OCI-LY7 (cell line): ENCODE measurements at regions not wholly inside any gene's neighbourhood (a gene's known extent, or its start where the extent isn't known, plus 50 kb on each side); places are given as distances from the start of the nearest gene placed in this dataset.

Experiments used
- BruUV-seq: library from RNA; stranded (reverse); fragments of 400-500 nt; replicated peaks from 2 replicates; lab custom pipeline; 2021; lab: Mats Ljungman, UMichigan
- CTCF ChIA-PET: fragments of 300-600 bp; sonication (Branson Sonifier 250); formaldehyde crosslinking; loops from one replicate; lab custom pipeline; 2022; ENCODE audit warnings: antibody characterized with exemption; ENCODE audit not compliant: unreplicated experiment; lab: Charles Lee
- POLR2A ChIA-PET: fragments of 300-600 bp; sonication (Branson Sonifier 250); formaldehyde crosslinking; loops from one replicate; lab custom pipeline; 2022; ENCODE audit warnings: antibody characterized with exemption; lab: Charles Lee
- DNase-seq: peaks from one replicate; pipeline ENCODE4 v3.0.0-alpha.2; 2015; ENCODE audit warnings: low spot score
- H2AFZ ChIP-seq: fragments of 200-600 bp; sonication (generic), shearing (Covaris generic); 2 replicates; pipeline ENCODE4 v1.6.1; 2014; ENCODE audit warnings: mild to moderate bottlenecking, antibody characterized with exemption, low read length, moderate library complexity
- H3K27ac ChIP-seq: fragments of 200-600 bp; sonication (generic); 2 replicates; pipeline ENCODE4 v1.5.1; 2014; ENCODE audit warnings: mixed run types, low read depth, mild to moderate bottlenecking, moderate library complexity, low read length, inconsistent platforms; ENCODE audit not compliant: poor library complexity, severe bottlenecking
- H3K36me3 ChIP-seq: fragments of 200-600 bp; sonication (generic); 2 replicates; pipeline ENCODE4 v1.6.1; 2014; ENCODE audit warnings: mild to moderate bottlenecking, antibody characterized with exemption, low read length, moderate library complexity, mixed read lengths; ENCODE audit not compliant: insufficient read depth
- H3K4me1 ChIP-seq: fragments of 200-600 bp; sonication (generic); 2 replicates; pipeline ENCODE4 v1.5.1; 2014; ENCODE audit warnings: mild to moderate bottlenecking, low read length; ENCODE audit not compliant: insufficient read depth, poor library complexity, severe bottlenecking
- H3K4me2 ChIP-seq: fragments of 200-600 bp; sonication (generic); 2 replicates; pipeline ENCODE4 v1.6.1; 2014; ENCODE audit warnings: mild to moderate bottlenecking, low read length
- H3K4me3 ChIP-seq: fragments of 200-600 bp; sonication (generic); 2 replicates; pipeline ENCODE4 v1.5.1; 2014; ENCODE audit warnings: mild to moderate bottlenecking, low read depth, low read length; ENCODE audit not compliant: poor library complexity, severe bottlenecking
- H3K79me2 ChIP-seq: fragments of 200-600 bp; sonication (generic); 2 replicates; pipeline ENCODE4 v1.6.1; 2016; ENCODE audit warnings: low read depth, mild to moderate bottlenecking, low read length, moderate library complexity, mixed read lengths; ENCODE audit not compliant: insufficient read depth
- H3K9me2 ChIP-seq: fragments of 200-600 bp; sonication (generic); 2 replicates; pipeline ENCODE4 v1.6.1; 2016; ENCODE audit warnings: mild to moderate bottlenecking, low read length, mixed read lengths; ENCODE audit not compliant: insufficient read depth
- H3K9me3 ChIP-seq: fragments of 200-600 bp; sonication (generic); 2 replicates; pipeline ENCODE4 v1.6.1; 2014; ENCODE audit warnings: mild to moderate bottlenecking, mixed run types, low read length, mixed read lengths
- H4K20me1 ChIP-seq: fragments of 200-600 bp; sonication (generic); 2 replicates; pipeline ENCODE4 v1.6.1; 2014; ENCODE audit warnings: mild to moderate bottlenecking, antibody characterized with exemption, low read length, moderate library complexity, mixed read lengths; ENCODE audit not compliant: insufficient read depth
- EZH2phosphoT487 ChIP-seq: fragments of 200-600 bp; sonication (generic); IDR thresholded peaks from 2 replicates; pipeline ENCODE4 v1.6.1; 2018; ENCODE audit warnings: low read depth, borderline replicate concordance, mild to moderate bottlenecking, mixed run types, antibody characterized with exemption, low read length, moderate library complexity, mixed read lengths
- intact Hi-C: fragments of 100-400 bp; cut with micrococcal nuclease; formaldehyde crosslinking; loops from one replicate; pipeline ENCODE4 v1.10.0; 2022; ENCODE audit not compliant: unreplicated experiment
- TF ChIP-seq, protein P1 (sequence below): fragments of 200-600 bp; sonication (generic); conservative IDR thresholded peaks from 2 replicates; pipeline ENCODE4 v1.5.1; 2014; ENCODE audit warnings: mild to moderate bottlenecking, antibody characterized with exemption, low read length, moderate library complexity, mixed read lengths

GRCh38 chr2:144170179-144170578 is 349.7 kb downstream of the ZEB2 start:
- no peak overlapping the region for H2AFZ ChIP-seq
- no peak overlapping the region for H3K4me3 ChIP-seq
- H3K9me3 ChIP-seq = no peaks in the 10 kb centered on the region
- intact Hi-C loops = no loop called here
- H4K20me1 ChIP-seq = no peaks in the 10 kb centered on the region
- CTCF ChIA-PET = no interaction called here
- H3K79me2 ChIP-seq = no peaks in the 10 kb centered on the region
- no peak overlapping the region for H3K4me2 ChIP-seq
- TF ChIP-seq EZH2phosphoT487 = no peak
- TF ChIP-seq, protein P1, sequence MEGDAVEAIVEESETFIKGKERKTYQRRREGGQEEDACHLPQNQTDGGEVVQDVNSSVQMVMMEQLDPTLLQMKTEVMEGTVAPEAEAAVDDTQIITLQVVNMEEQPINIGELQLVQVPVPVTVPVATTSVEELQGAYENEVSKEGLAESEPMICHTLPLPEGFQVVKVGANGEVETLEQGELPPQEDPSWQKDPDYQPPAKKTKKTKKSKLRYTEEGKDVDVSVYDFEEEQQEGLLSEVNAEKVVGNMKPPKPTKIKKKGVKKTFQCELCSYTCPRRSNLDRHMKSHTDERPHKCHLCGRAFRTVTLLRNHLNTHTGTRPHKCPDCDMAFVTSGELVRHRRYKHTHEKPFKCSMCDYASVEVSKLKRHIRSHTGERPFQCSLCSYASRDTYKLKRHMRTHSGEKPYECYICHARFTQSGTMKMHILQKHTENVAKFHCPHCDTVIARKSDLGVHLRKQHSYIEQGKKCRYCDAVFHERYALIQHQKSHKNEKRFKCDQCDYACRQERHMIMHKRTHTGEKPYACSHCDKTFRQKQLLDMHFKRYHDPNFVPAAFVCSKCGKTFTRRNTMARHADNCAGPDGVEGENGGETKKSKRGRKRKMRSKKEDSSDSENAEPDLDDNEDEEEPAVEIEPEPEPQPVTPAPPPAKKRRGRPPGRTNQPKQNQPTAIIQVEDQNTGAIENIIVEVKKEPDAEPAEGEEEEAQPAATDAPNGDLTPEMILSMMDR = no peak
- POLR2A ChIA-PET = no interaction called here
- no peaks in the 10 kb centered on the region for H3K9me2 ChIP-seq
- no TSS peak for BruUV-seq
- no peak overlapping the region for H3K27ac ChIP-seq
- DNase-seq = no peak
- peaks cover 5% of the 10 kb centered on the region; the same call in 1 of the 2 replicates for H3K36me3 ChIP-seq
- H3K4me1 ChIP-seq = no peaks in the 10 kb centered on the region

DNA sequence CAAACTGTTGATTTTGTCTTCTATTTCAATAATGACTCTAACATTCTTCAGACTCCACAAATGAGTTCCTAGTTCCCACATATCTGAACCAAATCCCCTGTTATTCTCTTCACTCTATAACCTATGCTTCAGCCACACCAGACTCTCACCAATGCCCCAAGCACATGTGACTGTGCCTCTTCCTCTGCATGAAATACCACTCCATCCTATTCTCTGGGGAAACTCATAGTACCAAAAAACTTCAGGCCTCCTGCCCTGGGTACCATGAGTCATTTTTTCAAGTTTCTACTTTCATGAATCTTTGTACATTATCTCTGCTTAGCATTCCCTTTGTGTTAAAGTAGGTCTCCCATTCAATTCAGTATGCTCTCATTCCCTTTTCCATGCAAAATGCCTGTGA is 353.2 kb downstream of the ZEB2 start:
- Histone ChIP-seq H3K4me1 (no peaks in the 10 kb centered on the region), H3K4me2 (no peak overlapping the region), H4K20me1 (no peaks in the 10 kb centered on the region), H3K27ac (no peak overlapping the region), H3K79me2 (no peaks in the 10 kb centered on the region), H3K9me2 (no peaks in the 10 kb centered on the region; the same call in 1 of the 2 replicates), H2AFZ (no peak overlapping the region), H3K9me3 (no peaks in the 10 kb centered on the region), H3K36me3 (no peaks in the 10 kb centered on the region), H3K4me3 (no peak overlapping the region)
- ChIA-PET POLR2A (no interaction called here), CTCF (no interaction called here)
- intact Hi-C loops = loop anchor here (10.0 kb wide), 1 partner anchor 168 kb away; a partner anchor contains a TSS
- no peak for DNase-seq
- BruUV-seq = no TSS peak
- TF ChIP-seq EZH2phosphoT487 = no peak
- TF ChIP-seq, protein P1 = no peak

GRCh38 chr2:144165599-144166250 is 354.2 kb downstream of the ZEB2 start:
- CTCF ChIA-PET = no interaction called here
- POLR2A ChIA-PET = no interaction called here

More at GRCh38 chr2:144165599-144166250, 354.2 kb downstream of the ZEB2 start:
- TF ChIP-seq, protein P1 = no peak
- TF ChIP-seq EZH2phosphoT487 = no peak
- no peaks in the 10 kb centered on the region for H3K9me3 ChIP-seq
- intact Hi-C loops = loop anchor here (10.0 kb wide), 1 partner anchor 169 kb away; a partner anchor contains a TSS
- no peaks in the 10 kb centered on the region for H4K20me1 ChIP-seq
- no peaks in the 10 kb centered on the region; the same call in 1 of the 2 replicates for H3K9me2 ChIP-seq
- no peak overlapping the region for H3K4me3 ChIP-seq
- no peaks in the 10 kb centered on the region for H3K79me2 ChIP-seq
- H3K4me2 ChIP-seq = no peak overlapping the region
- H2AFZ ChIP-seq = no peak overlapping the region
- no peak overlapping the region for H3K27ac ChIP-seq
- BruUV-seq = no TSS peak
- DNase-seq = no peak
- no peaks in the 10 kb centered on the region for H3K4me1 ChIP-seq
- no peaks in the 10 kb centered on the region for H3K36me3 ChIP-seq
